Adrenal gland (tissue), 5 donors: ENCODE measurements at regions not wholly inside any gene's neighbourhood (a gene's known extent, or its start where the extent isn't known, plus 50 kb on each side); places are given as distances from the start of the nearest gene placed in this dataset.

Source experiments
- CTCF ChIP-seq, 6 experiments: fragments of 450-650 bp in 4 of 6; fragments of 200-600 bp in 2 of 6; sonication (generic) in 1 of 6; IDR thresholded peaks; 1 replicate in 5 of 6; 2 replicates in 1 of 6; pipeline versions ENCODE4 v1.5.1 to v1.8.0; 2016 to 2021; ENCODE audit warnings: antibody characterized with exemption in 6 of 6, mild to moderate bottlenecking in 2 of 6, moderate library complexity in 1 of 6
- POLR2A ChIP-seq, 2 donors: fragments of 450-650 bp; IDR thresholded peaks; one replicate each; pipeline ENCODE4 v1.6.1; 2017; ENCODE audit warnings: antibody characterized with exemption in 2 of 2, mild to moderate bottlenecking in 2 of 2, moderate library complexity in 1 of 2
- donor health status: DM: no; HTN: no; CAD: no.

- TF ChIP-seq CTCF (IDR thresholded peaks at IDR 0.05) (no peak), POLR2A (IDR thresholded peaks at IDR 0.05) (no peak)
Measured at GRCh38 chr18:37956902-37957301, 391.3 kb upstream of the CELF4 start.
